Suppressor macrophage (primary cell): ENCODE measurements at regions not wholly inside any gene's neighbourhood (a gene's known extent, or its start where the extent isn't known, plus 50 kb on each side); places are given as distances from the start of the nearest gene placed in this dataset.
"Not testable (repeated sequence)": the region's sequence is repeated elsewhere in the genome, so short reads cannot be mapped to it uniquely, and the experiment has no call there.

ENCODE experiments used
- DNase-seq, 4 experiments: peaks; one replicate each; pipeline ENCODE4 v3.0.0-alpha.2; 2020 to 2022

DNA sequence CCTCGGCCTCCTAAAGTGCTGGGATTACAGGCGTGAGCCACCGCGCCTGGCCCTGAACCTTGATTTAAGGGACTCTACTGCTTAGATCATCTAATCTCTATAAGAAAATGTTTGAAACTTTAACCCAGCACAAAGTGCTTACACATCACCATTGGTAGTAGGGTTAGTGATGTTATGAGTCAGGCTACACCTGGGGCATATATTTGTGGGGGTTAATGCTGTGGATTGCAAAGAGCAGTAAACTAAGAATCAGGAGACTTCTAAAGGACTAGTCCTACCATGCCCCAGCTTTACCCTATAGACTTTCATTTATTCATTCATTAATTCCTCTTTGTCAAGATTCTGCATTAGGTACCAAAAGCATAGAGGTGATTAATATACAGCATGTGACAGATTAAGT is 880.5 kb downstream of the TTLL7 start:
- no peak for DNase-seq

DNA sequence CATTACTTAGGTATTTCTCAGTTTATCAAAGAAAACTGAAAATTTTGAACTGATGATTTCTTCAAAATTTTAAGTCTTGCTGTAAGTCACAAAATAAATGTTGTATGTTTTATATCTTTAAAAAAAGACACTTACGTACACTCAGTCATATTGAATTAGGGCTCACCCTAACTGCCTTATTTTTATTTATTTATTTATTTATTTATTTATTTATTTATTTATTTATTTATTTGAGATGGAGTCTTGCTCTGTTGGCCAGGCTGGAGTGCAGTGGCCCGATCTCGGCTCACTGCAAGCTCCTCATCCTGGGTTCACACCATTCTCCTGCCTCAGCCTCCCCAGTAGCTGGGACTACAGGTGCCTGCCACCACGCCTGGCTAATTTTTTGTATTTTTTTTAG is 881.9 kb downstream of the TTLL7 start:
- not testable (repeated sequence) for DNase-seq

- DNase-seq: no peak
These were observed 883.1 kb downstream of the TTLL7 start for GRCh38 chr1:83115785-83116184.

- DNase-seq: no peak
These were observed 884.6 kb downstream of the TTLL7 start for GRCh38 chr1:83114136-83114834.

GRCh38 chr1:83113652-83114051 is 885.3 kb downstream of the TTLL7 start:
- DNase-seq: no peak

DNA sequence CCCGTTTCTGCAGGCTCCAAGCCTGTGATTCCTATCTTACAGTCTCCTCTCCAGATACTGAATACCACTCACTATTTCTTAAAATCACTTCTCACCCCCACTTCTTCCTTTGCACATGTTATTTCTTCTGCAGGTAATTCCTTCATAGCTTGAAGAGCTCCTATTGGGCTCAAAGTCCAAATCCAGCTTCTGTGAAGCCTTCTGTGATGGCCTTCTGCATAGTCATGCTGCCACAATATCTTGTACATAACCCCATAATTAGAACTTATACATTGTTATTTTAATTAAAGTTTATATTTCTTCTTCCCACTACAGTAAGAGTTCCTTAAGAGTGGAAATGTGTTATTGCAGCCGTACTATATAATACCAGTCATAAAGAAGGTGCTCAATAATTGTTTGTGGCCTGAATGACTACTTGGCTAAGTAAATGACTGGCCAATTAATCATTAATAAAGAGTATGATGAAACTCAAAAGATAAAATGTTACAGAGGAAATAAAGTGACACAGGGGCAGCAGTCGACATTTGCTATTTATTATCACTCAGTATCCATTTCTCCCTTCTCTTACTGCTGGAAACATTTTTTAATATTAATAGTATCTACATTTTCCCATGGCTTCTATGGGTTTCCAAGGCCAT is 886.6 kb downstream of the TTLL7 start:
- no peak for DNase-seq

DNA sequence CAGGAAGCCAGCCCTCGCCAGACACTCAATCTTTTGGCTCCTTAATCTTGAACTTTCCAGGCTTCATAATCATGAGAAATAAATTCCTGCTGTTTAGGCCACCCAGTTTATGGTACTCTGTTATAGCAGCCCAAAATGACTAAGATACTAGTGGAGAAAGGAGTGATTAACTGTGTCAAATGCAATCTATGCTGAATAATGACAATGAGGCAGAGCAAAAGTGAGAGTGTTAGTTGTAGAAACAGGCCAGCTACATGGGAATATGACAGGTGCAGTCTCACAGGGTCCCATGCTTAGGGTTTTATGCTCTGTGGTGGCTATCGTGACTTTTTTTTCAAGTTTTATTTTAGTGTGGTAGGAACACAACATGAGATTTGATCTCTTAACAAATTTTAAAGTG is 888.8 kb downstream of the TTLL7 start:
- no peak for DNase-seq

GRCh38 chr1:83109692-83110091 is 889.2 kb downstream of the TTLL7 start:
- no peak for DNase-seq

- no peak for DNase-seq
These were observed 894.4 kb downstream of the TTLL7 start for GRCh38 chr1:83104558-83104957.

DNA sequence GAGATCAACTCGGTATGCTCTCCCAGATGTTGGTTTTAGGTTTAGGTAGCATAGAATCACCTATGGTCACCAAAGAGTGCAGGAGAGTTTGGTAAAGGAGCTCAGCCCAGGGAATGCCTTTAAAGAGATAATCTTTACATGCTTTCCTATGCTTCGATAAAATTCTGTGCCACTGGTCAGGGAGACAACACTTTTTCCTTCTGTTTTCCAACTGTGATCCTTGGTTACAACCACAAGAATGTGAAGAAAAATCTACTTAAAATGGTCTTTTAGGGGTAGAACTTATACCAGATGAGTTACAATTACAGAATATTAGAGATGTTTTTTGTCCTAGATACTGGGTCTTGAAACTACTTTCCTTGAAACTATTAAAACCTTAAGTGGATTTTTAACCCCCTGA is 895.6 kb downstream of the TTLL7 start:
- DNase-seq: no peak

GRCh38 chr1:83102630-83103071 is 896.3 kb downstream of the TTLL7 start:
- no peak for DNase-seq

GRCh38 chr1:83101406-83101805 is 897.5 kb downstream of the TTLL7 start:
- no peak for DNase-seq

DNA sequence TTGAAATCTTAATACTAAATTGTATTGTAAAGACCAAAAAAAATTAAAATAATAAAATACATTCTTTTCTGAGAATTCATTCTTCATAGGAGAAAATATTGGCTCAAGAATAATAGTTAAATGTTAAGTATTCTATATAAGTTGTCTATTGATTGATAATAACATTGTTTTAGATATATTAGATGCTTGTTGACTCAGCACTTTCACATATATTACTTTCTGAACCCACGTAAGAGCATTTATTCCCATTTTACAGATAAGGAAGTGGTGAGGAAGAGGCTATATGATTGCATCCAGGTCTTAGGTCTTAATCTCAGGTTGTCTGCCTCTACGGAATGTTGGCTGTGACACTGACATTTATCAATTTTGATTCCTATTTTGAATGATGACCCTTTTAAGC is 898.8 kb downstream of the TTLL7 start:
- no peak for DNase-seq

GRCh38 chr1:83098791-83099190 is 900.1 kb downstream of the TTLL7 start:
- no peak for DNase-seq

DNA sequence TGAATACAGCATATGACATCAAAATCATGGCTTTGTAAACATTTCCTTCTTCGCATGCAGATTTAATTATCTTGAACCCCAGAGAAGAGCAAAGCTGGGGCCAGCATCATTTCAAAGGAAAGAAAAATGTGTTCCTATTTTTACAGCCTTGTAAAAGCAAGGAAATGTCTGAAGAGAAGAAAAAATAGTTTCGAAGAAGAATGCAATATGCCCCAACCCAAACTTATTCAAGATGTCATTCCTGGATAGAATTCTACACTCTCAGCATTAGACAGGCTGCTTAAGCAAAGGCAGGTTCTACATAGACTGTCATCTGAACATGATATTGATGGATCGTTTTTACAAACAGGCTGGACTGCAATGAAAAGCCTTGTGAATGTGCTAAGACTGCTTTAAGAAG is 900.8 kb downstream of the TTLL7 start:
- no peak for DNase-seq

DNA sequence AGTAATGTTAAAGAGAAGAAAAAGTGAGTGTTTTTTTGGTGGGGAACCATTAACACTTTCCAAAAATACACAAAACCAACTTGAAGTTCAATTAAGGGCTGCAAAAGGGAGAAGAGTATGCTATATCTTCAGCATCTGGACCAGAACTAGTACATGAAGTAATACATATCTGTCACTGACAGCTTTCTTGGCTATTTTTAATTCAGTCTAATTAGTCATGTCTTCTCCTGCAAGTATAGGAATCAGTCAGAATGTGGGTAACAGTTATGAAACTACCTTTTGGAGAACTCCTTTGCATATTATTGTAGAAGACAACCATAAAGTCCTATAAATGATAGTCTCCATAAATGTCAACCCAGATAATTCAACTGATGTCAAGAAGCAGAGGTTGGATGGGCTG is 901.2 kb downstream of the TTLL7 start:
- no peak for DNase-seq

- no peak for DNase-seq
These were observed 903.4 kb downstream of the TTLL7 start for GRCh38 chr1:83095570-83095969.

- DNase-seq: no peak
These were observed 908.7 kb downstream of the TTLL7 start for GRCh38 chr1:83090195-83090594.

- no peak for DNase-seq
These were observed 911.1 kb downstream of the TTLL7 start for GRCh38 chr1:83087851-83088250.

GRCh38 chr1:83086986-83087512 is 911.9 kb downstream of the TTLL7 start:
- no peak for DNase-seq

DNA sequence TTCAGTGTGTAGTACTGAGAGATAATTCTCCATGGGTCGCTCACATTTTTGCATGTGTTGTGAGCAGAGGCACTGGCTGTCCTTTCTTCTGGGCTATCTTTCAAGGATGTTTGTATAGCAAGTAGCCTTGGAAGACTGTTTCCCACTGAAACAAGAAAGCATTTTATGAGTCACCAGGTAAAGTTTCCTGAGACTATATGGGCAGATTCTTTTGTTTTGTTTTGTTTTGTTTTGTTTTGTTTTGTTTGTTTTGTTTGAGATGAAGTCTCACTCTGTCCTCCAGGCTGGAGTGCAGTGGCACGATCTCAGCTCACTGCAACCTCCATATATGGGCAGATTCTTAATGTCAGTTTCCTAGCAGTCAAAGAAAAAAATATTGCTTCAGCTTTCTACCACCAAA is 912.6 kb downstream of the TTLL7 start:
- no peak for DNase-seq

DNA sequence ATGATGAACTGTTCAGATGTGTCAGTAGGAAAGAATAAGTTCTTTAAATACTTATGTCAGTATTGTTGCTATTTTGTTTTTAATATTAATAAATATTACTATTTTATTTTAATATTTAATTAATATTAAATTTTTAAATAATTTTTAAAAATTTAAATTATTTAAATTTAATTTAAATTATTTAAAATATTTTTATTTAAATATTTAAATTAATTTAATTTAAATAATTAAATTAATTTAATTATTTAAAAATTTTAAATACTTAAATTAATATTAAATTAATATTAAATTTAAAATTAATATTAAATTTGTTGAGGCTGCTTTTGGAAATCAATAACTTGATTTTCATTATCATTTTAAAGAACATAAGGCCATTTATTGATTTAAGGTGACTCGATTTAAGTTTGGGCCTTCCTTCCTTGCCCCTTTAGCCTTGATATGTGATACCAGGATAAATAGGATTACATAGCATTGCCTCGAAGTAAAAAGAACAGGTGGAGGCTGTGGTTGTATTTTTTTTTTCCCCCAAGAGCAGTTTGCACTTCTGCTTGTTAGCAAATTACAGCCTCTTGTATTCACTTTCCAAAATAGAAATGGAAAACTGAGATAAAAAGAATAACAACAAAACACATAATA is 915.2 kb downstream of the TTLL7 start:
- no peak for DNase-seq

- no peak for DNase-seq
These were observed 921.5 kb downstream of the TTLL7 start for GRCh38 chr1:83077411-83077810.

DNA sequence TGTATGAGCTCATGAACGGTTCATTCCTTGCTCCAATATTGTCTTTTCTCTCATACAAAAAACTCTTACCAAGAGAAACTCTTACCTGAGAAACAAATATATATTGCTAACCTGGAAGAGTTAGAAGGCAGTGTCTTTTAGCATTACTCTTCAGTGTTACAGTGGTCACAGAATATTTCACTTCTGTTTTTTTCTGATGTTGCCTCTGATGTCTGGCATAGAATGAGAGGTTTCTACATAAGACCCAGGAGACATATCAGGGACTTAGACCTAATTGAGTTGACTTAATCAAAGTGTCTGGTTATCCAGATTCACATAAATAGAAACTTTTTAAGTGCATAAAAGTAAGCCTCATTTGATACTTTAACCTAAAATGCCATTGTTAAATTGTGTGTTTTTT is 923.8 kb downstream of the TTLL7 start:
- no peak for DNase-seq
